Adrenal gland (tissue), 9 donors: ENCODE measurements at regions not wholly inside any gene's neighbourhood (a gene's known extent, or its start where the extent isn't known, plus 50 kb on each side); places are given as distances from the start of the nearest gene placed in this dataset.

Experiments
- DNase-seq, 7 donors: peaks; one replicate each; pipeline ENCODE4 v3.0.0-alpha.2; 2019 to 2020
- H3K27ac ChIP-seq, 5 donors: fragments of 200-600 bp; sonication (generic) in 4 of 5; 1 replicate in 3 of 5; 2 replicates in 2 of 5; pipeline versions ENCODE4 v1.5.1 to v1.8.0; 2016 to 2020; ENCODE audit warnings: mild to moderate bottlenecking in 1 of 5
- H3K27me3 ChIP-seq: fragments of 200-600 bp; 2 replicates; pipeline ENCODE4 v1.8.0; 2021
- H3K36me3 ChIP-seq, 2 donors: fragments of 200-600 bp; replicated peaks in 1 of 2; 1 replicate in 1 of 2; 2 replicates in 1 of 2; pipeline versions ENCODE4 v1.5.1 to v1.8.0; 2018 to 2022
- H3K4me1 ChIP-seq, 2 donors: fragments of 200-600 bp; replicated peaks in 1 of 2; 1 replicate in 1 of 2; 2 replicates in 1 of 2; pipeline versions ENCODE4 v1.5.1 to v1.8.0; 2018 to 2021
- H3K4me3 ChIP-seq, 4 donors: fragments of 200-600 bp; sonication (generic) in 3 of 4; one replicate each; pipeline ENCODE4 v1.5.1; 2016 to 2018
- H3K9me3 ChIP-seq, 3 donors: fragments of 200-600 bp; sonication (generic) in 1 of 3; replicated peaks in 1 of 3; 1 replicate in 2 of 3; 2 replicates in 1 of 3; pipeline versions ENCODE4 v1.5.1 to v1.8.0; 2016 to 2021
- POLR2A ChIP-seq, 2 donors: fragments of 450-650 bp; IDR thresholded peaks; one replicate each; pipeline ENCODE4 v1.6.1; 2017; ENCODE audit warnings: antibody characterized with exemption in 2 of 2, mild to moderate bottlenecking in 2 of 2, moderate library complexity in 1 of 2
- WGBS, 4 donors: extraction: QIAGEN DNeasy Blood & Tissue Kit in 2 of 4; methylation state at CpG; one replicate each; pipeline versions ENCODE4 v1.1.5 to v1.1.7; 2013 to 2017; 5-methylcytosine and 5-hydroxymethylcytosine counted together
- intact Hi-C, 2 donors: fragments of 100-400 bp; cut with DNase I; formaldehyde crosslinking; loops; one replicate each; pipeline versions ENCODE4 v1.14.1 to v1.15.0; 2022 to 2023
- TF ChIP-seq, protein P1 (sequence below), 6 experiments: fragments of 450-650 bp in 4 of 6; fragments of 200-600 bp in 2 of 6; sonication (generic) in 1 of 6; IDR thresholded peaks; 1 replicate in 5 of 6; 2 replicates in 1 of 6; pipeline versions ENCODE4 v1.5.1 to v1.8.0; 2016 to 2021; ENCODE audit warnings: antibody characterized with exemption in 6 of 6, mild to moderate bottlenecking in 2 of 6, moderate library complexity in 1 of 6
- donor health status: healthy with polysubstance abuse.
- donor health status: Bipolar disorder and iron deficiency.
- donor health status: DM: yes; HTN: yes; CAD: no.
- donor health status: DM: no; HTN: no; CAD: no.
- donor health status: DM: no; HTN: no; CAD: no.

DNA sequence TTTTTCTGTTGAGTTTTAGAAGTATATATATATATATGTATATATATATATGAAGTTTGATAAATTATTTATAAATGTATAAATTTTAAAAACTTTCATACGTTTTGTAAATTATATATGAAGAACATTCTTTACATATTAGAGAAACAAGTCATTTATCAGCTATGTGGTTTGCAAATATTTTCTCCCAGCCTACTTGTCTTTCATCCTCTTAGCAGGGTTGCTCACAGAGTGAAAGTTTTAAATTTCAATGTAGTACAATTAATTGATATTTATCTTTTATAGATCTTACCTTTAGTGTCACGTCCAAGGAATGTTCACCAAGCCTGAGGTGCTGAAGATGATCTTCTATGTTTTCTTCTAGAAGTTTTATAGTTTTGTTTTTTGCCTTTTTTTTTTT, 78.3 kb upstream of the HS6ST1 start:
- H3K9me3 ChIP-seq: no peaks in the 10 kb centered on the region
- no peaks in the 10 kb centered on the region for H3K36me3 ChIP-seq
- WGBS, 4 donors: 76 to 84% (median 83%) methylated on average over 2 of the region's 2 CpGs
- DNase-seq: no peak
- H3K4me3 ChIP-seq: no peak overlapping the region
- TF ChIP-seq POLR2A (IDR thresholded peaks at IDR 0.05): no peak
- TF ChIP-seq, protein P1, sequence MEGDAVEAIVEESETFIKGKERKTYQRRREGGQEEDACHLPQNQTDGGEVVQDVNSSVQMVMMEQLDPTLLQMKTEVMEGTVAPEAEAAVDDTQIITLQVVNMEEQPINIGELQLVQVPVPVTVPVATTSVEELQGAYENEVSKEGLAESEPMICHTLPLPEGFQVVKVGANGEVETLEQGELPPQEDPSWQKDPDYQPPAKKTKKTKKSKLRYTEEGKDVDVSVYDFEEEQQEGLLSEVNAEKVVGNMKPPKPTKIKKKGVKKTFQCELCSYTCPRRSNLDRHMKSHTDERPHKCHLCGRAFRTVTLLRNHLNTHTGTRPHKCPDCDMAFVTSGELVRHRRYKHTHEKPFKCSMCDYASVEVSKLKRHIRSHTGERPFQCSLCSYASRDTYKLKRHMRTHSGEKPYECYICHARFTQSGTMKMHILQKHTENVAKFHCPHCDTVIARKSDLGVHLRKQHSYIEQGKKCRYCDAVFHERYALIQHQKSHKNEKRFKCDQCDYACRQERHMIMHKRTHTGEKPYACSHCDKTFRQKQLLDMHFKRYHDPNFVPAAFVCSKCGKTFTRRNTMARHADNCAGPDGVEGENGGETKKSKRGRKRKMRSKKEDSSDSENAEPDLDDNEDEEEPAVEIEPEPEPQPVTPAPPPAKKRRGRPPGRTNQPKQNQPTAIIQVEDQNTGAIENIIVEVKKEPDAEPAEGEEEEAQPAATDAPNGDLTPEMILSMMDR (IDR thresholded peaks at IDR 0.05): no peak
- H3K4me1 ChIP-seq: no peaks in the 10 kb centered on the region
- intact Hi-C loops: no loop called here
- H3K27me3 ChIP-seq: no peaks in the 10 kb centered on the region
- no peak overlapping the region for H3K27ac ChIP-seq

DNA sequence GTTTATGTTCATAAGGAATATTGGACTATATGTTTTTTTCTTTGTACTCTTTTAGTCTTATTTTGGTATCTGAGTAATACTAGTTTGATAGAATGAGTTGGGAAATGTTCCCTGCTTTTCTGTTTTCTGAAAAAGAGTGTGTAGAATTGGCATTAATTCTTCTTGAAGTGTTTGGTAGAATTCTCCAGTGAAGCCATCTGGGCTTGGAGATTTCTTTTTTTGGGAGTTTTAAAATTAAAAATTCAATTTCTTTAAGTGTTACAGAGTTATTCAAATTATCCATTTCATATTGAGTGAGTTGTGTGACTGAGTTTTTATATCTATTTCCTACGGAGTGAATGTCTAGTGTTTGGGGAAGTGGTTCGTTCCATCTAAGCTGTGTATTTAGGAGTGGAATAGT, 80.6 kb upstream of the HS6ST1 start:
- no peaks in the 10 kb centered on the region for H3K9me3 ChIP-seq
- H3K36me3 ChIP-seq: no peaks in the 10 kb centered on the region
- H3K4me1 ChIP-seq: no peaks in the 10 kb centered on the region
- no peak overlapping the region for H3K4me3 ChIP-seq
- no peak overlapping the region for H3K27ac ChIP-seq
- 82 to 87% (median 84%) methylated on average over 2 of the region's 2 CpGs for WGBS, 4 donors
- no peak for DNase-seq
- intact Hi-C loops: no loop called here
- H3K27me3 ChIP-seq: no peaks in the 10 kb centered on the region
- TF ChIP-seq POLR2A (IDR thresholded peaks at IDR 0.05): no peak
- TF ChIP-seq, protein P1 (IDR thresholded peaks at IDR 0.05): no peak

DNA sequence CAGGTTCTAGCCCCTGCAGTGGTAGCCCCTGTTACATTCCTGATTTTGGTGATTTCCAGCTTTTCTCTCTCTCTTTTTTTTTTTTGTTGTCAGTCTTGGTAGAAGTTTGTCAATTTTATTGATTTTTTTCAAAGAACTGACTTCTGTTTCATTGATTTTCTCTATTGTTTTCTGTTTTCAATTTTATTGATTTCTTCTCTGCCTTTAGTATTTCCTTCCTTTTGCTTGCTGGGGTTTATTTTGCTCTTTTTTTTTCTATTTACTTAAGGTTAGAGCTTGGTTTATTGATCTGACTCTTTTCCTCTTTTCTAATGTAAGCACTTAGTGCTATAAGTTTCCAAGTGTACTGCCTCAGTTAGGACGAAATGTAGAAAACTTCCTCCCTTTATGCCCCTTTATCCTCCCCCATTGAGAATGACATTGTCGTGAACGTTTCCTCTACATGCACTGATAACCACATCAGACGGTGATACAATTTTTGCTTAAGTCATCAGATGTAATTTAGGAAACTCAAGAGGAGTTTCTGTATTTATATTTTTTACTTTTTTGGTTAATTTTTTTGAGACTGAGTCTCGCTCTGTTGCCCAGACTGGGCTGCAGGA, 81.1 kb upstream of the HS6ST1 start:
- H3K4me3 ChIP-seq: no peak overlapping the region
- no peaks in the 10 kb centered on the region for H3K9me3 ChIP-seq
- WGBS, 4 donors: 64 to 88% (median 70%) methylated on average over 5 of the region's 5 CpGs
- TF ChIP-seq, protein P1 (IDR thresholded peaks at IDR 0.05): no peak
- TF ChIP-seq POLR2A (IDR thresholded peaks at IDR 0.05): no peak
- intact Hi-C loops: no loop called here
- no peaks in the 10 kb centered on the region for H3K27me3 ChIP-seq
- no peaks in the 10 kb centered on the region for H3K4me1 ChIP-seq
- no peak overlapping the region for H3K27ac ChIP-seq
- H3K36me3 ChIP-seq: no peaks in the 10 kb centered on the region
- no peak for DNase-seq

DNA sequence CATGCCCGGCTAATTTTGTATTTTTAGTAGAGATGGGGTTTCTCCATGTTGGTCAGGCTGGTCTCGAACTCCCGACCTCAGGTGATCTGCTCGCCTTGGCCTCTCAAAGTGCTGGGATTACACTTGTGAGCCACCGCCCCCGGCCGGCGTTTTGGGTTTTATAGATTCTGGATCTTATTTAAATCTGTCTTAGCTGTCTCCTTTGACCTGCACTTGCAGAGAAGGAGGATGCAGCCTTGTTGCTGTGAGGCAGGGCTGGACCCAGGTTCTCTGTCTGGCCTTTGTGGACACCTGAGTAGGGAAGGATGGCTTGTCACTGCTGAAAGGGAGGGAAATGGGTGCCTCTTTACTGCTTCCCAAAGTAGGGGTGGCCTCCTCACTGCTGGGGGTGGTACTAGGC, 83.0 kb upstream of the HS6ST1 start:
- no peak overlapping the region for H3K27ac ChIP-seq
- no peaks in the 10 kb centered on the region for H3K27me3 ChIP-seq
- 95 to 97% (median 96%) methylated on average over 8 of the region's 8 CpGs for WGBS, 4 donors
- H3K36me3 ChIP-seq: no peaks in the 10 kb centered on the region
- no peaks in the 10 kb centered on the region for H3K4me1 ChIP-seq
- no peak for DNase-seq
- no peak overlapping the region for H3K4me3 ChIP-seq
- intact Hi-C loops: no loop called here
- TF ChIP-seq, protein P1 (IDR thresholded peaks at IDR 0.05): no peak
- no peak for TF ChIP-seq POLR2A (IDR thresholded peaks at IDR 0.05)
- H3K9me3 ChIP-seq: no peaks in the 10 kb centered on the region
